Esophagus mucosa (tissue), 1 donor: ENCODE measurements at regions not wholly inside any gene's neighbourhood (a gene's known extent, or its start where the extent isn't known, plus 50 kb on each side); places are given as distances from the start of the nearest gene placed in this dataset.

ENCODE experiments used
- ATAC-seq: fragments of 200-7000 bp; cut with Tn5 transposase; one replicate; pipeline ENCODE4 v1.9.1; 2020
- donor health status: DM: yes; HTN: yes; CAD: no.

GRCh38 chr2:30341500-30342267 lies 105.4 kb upstream of the LCLAT1 start:
- ATAC-seq: no peak

GRCh38 chr2:30346471-30347169 lies 100.4 kb upstream of the LCLAT1 start:
- ATAC-seq: peak; percentile 55

- ATAC-seq: no peak
Observed at GRCh38 chr2:30348825-30349224, 98.2 kb upstream of the LCLAT1 start.

- no peak for ATAC-seq
Observed at GRCh38 chr2:30349691-30350090, 97.4 kb upstream of the LCLAT1 start.

- no peak for ATAC-seq
Observed at GRCh38 chr2:30351116-30351515, 95.9 kb upstream of the LCLAT1 start.

GRCh38 chr2:30351949-30352348 lies 95.1 kb upstream of the LCLAT1 start:
- no peak for ATAC-seq

GRCh38 chr2:30354150-30354549 lies 92.9 kb upstream of the LCLAT1 start:
- ATAC-seq: no peak

- ATAC-seq: no peak
Observed at GRCh38 chr2:30354621-30355020, 92.4 kb upstream of the LCLAT1 start.

GRCh38 chr2:30355306-30355705 lies 91.7 kb upstream of the LCLAT1 start:
- no peak for ATAC-seq

GRCh38 chr2:30356071-30356470 lies 91.0 kb upstream of the LCLAT1 start:
- no peak for ATAC-seq

- ATAC-seq: no peak
Observed at GRCh38 chr2:30356776-30357175, 90.3 kb upstream of the LCLAT1 start.

- ATAC-seq: no peak
Observed at GRCh38 chr2:30358351-30358750, 88.7 kb upstream of the LCLAT1 start.

- no peak for ATAC-seq
Observed at GRCh38 chr2:30358842-30359241, 88.2 kb upstream of the LCLAT1 start.

- no peak for ATAC-seq
Observed at GRCh38 chr2:30359644-30360167, 87.3 kb upstream of the LCLAT1 start.

- ATAC-seq: peak; percentile 59
Observed at GRCh38 chr2:30361751-30362394, 85.2 kb upstream of the LCLAT1 start.

GRCh38 chr2:30362468-30363081 lies 84.5 kb upstream of the LCLAT1 start:
- ATAC-seq: no peak

GRCh38 chr2:30363406-30363805 lies 83.6 kb upstream of the LCLAT1 start:
- ATAC-seq: no peak

GRCh38 chr2:30365201-30365600 lies 81.8 kb upstream of the LCLAT1 start:
- ATAC-seq: no peak

GRCh38 chr2:30366199-30366691 lies 80.8 kb upstream of the LCLAT1 start:
- ATAC-seq: no peak

- no peak for ATAC-seq
Observed at GRCh38 chr2:30367232-30368070, 79.6 kb upstream of the LCLAT1 start.

GRCh38 chr2:30368258-30368657 lies 78.8 kb upstream of the LCLAT1 start:
- ATAC-seq: no peak
